Activated CD4-positive, CD25-positive, alpha-beta regulatory T cell treated with anti-CD3 and anti-CD28 coated beads, Interleukin-2, amount 50 U/mL, for 16 hours (primary cell): ENCODE measurements at regions not wholly inside any gene's neighbourhood (a gene's known extent, or its start where the extent isn't known, plus 50 kb on each side); places are given as distances from the start of the nearest gene placed in this dataset.

Experiments
- DNase-seq: peaks from one replicate; pipeline ENCODE4 v3.0.0-alpha.2; 2020; ENCODE audit warnings: low read depth, low spot score

DNA sequence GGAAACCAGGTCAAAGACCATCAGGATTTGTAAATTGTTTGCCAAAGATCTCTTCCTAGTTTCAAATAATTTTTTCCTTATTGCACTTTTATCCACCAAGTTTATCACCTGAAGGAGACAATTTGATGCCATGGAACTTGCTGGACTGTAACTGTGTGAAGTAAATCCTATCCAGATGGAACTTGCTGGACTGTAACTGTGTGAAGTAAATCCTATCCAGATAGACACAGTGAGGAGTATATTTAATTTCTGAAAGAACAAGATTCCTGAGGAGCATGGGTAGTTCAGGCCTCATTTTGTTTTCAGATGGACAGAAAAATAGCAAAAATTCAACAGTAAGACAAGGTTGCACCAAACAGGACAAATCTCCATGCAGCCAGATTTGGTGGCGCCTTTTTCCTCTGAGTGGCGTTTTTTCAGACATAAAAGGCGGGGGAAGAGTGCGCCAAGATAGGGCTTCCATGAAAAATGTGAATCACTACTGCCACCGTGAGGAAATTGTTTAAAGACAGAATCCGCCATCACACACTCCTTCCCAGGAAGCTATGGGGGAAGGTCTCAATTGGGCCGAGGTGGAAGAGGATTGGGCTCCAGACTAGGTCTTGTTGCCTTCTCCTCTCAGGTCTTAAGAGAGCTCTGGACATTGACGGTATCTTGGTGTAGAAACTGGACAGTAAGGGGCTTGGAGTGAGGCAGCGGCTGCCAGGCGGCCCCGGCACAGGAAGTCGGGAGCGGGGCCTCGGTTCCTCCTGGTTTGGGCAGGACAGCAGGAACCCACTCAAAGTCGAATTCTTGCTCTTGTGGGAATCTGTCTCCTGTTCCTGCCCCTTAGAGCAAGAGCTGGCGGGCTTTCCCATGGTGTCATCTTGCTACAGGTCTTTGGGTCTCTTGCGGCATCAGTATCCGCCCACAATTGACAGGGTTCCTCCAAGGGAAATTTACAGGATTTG lies 234.7 kb downstream of the OR13H1 start:
- DNase-seq = no peak

DNA sequence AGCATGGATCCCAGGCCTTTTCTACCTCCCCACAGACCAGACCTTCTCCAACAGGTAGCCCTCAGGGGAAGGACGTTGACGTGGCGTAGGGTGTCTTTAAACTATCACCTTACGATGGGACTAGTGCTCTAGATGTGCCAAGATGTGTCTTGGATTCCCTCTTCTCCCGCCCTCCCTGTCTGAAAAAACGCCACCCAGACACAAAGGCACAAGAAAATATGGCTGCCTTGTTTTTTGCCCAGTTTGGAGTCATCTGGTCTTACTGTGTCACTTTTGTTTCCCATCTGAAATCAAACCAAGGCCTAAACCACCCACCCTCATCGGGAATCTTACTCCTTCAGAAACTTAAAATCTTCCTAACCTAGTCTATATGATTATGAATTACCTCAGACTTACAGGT lies 235.4 kb downstream of the OR13H1 start:
- DNase-seq = no peak

DNA sequence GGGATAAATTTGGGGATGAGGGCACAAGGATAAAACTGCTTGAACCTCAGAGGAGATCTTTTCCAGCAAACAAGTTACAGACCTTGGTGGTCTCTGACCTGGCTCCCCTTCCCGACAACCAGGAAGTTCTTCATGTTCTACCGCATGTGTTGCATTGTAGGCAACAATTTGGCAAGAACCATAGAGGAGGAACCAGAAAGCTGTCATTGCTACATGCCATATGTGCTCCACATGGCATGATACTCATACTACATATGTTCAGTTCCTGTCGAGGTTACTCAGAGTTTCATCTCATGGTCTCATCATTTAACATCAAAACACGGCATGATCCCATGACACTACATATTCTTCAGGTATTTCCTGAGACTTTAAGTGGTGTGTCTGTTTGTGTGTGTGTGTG lies 235.9 kb downstream of the OR13H1 start:
- DNase-seq = no peak

DNA sequence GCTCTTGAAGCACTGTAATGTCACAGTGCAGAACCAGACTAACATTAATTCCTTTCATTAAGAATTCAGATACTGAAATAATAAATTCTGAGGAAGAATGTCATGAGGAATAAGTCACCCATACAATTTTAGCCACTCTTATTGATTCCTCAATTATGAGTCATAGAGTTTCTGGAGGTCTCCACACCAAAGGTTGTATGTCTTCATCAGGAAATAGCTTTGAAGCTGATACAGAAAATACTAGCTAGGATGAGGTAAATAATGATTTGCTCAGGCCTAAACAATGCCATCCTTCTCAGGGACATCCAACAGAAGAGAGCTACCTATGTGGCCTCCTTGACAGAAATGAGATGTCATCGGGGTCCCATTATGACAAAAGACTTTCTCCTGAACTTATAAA lies 238.8 kb downstream of the OR13H1 start:
- DNase-seq = no peak

DNA sequence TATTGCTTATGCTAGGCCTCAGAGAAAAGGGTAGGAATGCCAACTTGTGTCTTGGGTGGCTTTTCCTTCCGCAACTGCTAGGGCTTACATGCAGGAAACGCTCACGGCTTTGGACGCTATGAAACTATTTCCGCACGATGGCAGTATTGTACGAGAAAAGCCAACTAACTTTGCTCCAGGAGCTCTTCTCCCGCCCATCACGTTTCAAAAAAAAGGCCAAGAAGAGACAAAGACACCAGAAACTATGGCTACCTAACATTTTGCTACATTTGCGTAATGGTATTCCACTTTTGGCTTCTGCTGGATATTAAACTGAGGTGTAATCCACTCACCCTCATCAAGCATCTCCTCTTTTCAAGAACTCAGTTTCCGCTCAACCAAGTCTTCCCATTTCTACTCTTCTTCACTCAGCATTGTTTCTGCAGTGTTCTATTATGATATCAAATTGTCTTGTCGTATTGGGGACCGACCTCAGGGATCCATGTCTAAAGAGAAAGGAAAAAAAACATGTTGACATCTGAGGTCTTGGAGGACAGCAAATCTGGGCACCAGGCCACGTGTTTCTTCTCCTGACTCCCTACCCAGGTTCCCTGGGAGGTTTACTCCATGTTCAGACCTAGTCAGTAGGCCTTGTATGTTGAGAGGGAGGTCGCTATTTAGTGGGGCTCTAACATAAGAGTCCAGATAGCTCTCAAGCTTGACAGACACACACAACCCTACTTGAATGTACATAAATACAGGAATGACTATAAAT lies 239.4 kb upstream of the STK26 start:
- DNase-seq = no peak

DNA sequence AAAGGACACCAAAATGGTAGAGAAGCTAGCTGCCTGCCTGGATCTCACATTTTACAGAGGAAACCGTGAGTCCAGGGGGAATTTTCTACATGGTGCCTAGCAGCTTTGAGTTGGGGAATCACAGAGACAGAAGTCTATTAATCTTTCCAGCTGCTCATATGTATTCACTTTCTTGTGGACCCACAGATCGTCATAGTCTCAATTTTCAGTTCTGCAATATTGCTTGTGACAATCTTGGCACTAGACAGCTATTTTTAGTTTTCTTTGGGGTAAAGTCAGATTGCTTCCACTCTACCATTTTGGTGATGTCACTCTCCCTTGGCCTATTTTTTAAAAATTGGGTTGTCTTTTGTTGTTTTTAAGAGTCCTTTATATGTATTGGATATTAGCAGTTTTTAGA lies 233.4 kb upstream of the STK26 start:
- no peak for DNase-seq

DNA sequence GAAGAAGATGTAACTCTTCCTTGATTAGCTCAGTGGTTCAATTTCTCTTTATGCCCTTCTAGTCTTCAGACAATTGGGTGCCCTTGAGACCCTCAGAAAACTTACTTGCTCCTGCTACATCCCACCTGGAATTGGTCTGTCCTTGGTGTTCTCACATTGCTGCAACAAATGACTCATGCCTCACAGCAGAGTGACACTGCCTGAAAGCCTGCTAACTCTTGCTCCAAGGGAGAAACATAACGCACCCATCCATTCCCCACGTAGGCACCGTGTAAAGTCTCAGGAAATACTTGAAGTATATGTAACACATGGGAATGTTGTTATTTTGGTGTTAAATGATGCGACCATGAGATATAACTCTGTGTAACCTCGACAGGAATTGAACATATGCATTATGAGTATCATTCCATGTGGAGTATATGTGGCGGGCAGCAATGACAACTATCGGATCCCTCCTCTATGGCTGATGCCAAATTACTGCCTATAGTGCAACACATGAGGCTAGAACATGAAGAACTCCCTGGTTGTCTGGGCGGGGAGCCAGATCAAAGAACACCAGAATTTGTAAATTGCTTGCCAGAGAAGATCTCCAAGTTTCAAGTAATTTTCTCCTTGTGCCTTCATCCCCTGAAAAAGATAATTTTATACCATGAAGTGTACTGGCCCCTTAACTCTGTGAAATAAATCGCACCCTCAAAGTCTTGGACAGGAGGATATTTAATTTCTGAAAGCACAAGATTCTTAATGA lies 231.3 kb upstream of the STK26 start:
- DNase-seq = no peak

DNA sequence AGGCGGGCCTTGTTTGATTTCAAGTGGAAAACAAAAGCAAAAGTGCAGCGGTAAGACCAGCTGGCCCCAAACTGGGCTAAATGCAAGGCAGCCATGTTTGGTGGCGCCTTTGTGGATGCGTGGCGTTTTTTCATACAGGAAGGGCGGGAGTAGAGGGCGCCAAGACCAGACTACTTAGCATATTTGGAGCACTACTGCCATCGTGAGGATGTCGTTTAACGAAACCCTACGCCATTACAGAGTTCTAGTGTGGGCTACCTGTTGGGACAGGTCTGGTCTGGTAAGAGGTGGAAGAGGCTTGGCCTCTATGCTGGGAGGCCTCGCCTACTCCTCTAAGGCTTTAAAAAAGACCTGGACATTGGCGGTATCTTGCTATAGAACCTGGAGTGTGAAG lies 230.7 kb upstream of the STK26 start:
- no peak for DNase-seq

DNA sequence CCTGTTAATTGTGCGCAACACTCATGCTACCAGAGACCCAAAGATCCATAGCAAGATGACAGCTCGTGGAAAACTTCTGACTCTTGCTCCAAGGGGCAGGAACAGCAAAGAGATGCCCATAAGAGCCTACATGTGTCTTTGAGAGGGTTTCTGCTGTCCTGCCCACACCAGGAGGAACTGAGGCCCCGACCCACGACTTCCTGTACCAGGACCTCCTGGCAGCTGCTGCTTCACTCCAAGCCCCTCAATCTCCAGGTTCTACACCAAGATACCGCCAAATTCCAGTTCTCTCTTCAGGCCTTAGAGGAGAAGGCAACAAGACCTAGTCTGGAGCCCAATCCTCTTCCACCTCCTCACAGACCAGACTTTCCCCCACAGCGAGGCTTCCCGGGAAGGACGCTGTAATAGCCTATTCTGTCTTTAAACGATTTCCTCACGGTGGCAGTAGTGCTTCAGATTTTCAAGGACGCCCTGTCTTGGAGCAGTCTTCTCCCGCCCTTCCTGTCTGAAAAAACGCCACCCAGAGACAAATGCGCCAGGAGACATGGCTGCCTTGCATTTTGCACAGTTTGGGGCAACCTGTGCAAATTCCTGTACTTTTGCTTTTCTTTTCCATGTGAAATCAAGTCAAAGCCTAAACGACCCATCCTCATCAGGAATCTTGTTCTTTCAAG lies 230.2 kb upstream of the STK26 start:
- no peak for DNase-seq

DNA sequence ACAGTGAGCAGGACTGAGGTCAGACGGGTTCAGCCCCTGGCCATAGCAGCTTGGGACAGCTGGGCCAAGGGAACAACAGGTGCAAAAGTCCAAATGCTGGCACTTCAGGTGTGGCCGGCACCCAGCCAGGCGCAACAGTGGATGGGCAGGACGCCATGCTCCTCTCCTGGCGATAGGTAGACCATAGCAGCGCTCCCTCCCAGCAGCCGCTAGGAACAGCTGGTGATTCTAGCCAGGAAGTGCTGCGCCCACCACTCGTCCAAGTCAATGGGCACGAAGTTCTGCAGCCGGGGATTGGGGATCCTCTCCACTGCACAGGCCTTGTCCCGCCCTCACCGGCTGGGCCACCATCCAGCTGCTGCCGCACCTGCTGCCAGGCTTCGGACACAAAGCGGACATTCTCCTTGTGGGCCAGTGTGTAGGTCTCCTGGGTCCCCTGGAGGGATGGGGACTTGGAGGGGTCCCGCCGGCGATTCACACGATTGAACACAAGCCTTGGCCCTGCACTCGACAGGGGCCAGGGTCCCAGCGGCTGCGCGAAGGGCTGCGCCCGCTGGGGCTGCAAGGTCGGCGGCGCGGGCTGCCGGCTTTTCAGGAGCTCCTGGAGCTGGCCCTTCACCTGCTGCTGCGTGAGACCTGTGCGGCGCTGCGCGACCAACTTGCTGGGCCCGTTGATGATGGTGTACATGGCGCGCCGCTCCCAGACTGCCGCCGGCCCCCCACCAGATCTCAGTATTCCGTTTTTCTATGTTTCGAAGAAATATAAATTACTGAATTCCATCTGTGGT lies 227.5 kb upstream of the STK26 start:
- no peak for DNase-seq

DNA sequence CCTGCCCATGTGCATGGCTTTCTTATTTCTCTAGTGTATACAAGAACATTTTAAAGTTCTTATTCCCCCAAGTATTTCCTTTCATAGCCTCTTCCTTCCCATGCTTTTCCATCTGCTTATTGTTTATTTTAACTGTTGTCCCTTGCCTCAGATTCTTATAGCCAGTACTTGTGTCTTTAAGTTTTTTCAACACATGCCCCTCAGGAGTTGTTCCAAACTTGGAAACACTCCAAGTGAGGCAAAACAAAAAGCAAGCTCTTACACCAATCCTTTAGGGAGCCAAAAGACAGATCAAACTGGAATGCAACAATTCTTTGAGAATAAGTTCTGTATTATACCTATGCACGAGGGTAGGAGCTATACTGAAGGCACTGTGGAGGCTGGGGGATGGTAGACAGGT lies 222.0 kb upstream of the STK26 start:
- no peak for DNase-seq

DNA sequence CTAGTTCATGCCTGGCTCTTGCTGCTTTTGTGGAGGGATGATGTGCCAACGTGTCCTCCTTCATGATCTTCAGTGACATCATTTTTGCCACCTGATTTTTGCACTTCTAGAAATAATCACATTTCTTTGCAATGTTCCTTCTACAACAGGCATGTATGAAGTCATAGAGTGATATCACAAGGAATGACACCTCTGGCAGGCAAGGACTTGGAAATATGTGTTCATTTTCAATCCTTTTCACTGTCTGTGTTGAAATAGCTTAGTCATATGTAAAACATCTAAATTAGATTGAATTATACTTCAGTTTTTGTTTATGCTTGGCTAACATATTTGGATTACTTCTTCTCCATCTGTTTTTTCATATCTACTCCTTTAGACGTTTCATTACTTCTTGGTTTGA lies 221.2 kb upstream of the STK26 start:
- no peak for DNase-seq

DNA sequence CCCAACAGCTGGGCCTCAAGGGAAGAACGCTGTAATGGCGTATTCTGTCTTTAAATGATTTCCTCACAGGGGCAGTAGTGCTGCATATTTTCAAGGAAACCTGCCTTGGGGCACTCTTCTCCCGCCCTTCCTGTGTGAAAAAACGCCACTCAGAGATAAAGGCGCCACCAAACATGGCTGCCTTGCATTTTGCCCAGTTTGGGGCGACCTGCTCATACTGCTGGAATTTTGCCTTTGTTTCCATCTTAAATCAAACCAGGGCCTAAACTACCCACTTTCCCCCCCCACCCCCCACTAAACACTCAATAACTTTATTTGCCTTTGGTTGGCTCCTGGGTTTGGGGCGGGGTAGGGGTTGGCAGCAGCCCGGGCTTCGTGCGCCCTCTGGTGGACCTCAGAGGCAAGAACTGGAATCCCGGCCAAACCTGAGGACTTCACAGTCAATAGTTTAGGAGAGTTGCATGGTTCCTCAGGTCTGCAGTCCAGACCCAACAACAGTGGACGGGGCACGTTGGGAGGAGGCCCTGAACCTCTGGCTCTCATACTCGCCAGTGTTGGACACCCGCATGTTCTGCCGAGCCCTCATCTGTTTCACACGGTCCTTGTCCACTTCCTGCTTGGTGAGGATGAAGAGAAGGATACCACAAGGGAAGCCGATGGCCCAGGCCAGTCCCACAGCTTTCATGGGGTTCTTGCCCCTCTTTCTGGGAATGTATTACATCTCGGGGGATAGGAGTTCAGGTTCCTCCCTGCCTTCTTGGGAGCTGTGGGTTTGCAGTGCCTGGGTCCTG lies 220.1 kb upstream of the STK26 start:
- no peak for DNase-seq

DNA sequence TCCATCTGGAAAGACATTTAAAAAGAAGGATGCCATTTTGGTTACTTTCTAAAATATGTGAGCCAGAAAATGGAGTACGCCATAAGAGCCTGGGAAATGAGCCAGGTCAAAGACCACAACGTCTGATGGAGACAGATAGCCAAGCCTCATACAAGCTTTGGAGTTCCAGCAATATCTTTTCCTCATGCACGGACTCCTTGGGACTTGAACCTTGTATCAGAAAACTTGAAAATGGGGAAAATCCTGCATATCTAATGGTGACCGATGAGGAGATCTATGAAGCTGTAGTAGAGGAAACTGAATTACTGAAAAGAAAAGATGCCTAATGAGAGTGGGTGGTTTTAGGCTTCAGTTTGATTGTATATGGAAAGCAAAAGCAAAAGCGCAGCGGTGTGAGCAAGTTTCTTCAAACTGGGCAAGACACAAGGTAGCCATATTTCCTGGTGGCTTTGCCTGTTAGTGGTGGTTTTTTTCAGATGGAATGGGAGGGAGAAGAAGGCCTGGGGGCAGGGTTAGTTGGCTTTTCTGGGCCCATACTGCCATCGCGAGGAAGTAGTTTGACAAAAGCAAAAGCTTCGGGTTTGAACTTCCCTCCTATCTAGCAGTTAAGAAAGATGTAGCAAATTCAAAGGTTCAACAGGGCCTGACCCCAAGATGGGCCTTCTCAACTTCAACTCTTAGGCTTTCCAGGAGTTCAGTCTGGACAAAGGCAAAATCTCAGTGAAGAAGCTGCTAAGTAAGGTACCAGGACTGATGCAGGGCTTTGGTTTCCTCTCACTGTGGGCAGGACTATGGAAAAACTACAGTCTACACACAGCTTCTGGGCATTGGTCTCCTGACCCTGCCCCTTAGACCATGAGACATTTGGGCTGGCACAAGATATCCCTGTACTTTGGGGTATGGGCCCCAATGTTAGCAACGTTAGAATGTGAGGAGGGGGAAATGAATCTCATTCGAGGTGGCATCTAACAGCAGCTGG lies 210.0 kb upstream of the STK26 start:
- DNase-seq = peak; percentile 52

DNA sequence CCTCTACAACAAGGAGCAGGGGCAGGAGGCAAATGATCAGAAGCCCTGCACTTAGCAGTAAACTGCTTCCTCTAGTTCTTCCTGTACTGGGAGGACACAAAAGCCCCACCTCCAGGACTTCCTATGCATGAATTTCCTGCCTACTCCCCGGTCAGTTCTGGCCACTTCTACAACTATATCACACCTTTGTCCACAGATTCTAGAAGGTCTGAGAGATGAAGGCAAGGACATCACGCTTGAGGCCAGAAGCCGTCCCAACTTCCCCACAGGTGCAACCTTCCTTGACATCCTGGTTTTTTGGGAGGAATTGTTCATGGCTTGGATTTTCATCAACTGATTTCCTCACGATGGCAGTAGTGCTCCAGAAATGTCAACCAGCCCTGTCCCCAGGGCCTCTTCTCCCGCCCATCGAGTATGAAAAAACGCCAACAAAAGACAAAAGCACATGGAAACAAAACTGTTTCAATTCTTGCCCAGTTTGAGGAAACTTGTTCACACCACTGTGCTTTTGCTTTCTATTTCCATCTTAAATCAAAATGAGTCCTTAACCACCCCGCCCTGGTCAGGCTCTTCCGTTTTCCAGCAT lies 206.5 kb upstream of the STK26 start:
- peak; percentile 48 for DNase-seq

DNA sequence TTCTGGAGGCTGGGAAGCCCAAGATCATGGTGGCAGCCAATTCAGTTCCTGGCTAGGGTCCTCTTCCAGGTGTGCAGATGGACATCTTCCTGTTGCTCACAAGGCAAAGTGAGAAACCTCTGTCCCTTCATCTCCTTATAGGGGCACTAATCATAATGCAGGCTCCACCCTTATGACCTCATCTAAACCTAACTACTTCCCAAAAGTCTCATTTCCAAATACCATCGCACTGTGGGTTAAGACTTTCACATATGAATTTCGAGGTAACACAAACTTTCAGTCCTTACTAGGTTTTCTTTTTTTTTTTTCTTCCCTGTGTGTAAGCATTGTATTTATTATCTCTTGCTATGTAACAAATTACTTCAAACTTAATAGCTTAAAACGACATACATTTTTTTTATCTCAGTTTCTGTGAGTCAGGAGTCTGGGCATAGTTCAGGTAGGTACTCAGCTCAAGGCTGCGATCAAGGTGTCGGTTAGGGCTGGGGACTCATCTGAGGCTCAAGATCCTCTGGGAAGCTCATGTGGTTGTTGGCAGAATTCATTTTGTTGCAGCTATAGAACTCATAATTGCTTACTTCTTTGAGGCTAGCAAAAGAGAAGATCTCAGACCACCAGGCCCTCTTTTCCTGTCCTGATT lies 204.7 kb upstream of the STK26 start:
- DNase-seq = no peak

DNA sequence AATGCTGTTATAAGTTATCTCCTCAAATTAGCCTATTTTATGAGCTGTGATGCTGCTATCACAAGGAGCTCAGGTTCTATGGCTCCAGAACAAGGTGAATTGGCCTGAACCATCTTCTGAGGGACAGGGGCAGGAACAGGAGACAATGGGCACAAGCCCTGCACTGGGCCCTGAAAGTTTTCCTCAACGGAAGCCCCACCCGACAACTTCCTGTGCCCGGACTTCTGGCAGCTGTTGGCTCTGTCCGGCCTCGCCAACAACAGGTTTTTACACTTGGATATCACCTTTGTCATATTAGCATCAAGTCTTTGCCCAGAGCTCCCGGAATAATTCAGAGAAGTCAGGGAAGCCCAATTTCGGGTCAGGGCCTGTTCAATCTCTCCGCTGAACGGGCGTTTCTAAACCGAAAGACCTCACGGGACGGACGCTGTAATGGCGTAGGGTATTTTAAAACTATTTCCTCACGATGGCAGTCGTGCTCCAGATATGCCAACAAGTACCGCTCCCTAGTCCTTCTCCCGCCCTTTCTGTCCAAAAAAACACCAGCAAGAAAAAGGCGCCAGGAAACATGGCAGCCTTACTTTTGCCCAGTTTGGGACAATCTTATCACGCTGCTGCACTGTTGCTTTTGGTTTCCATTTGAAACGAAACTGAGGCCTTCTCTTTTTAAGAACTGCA lies 201.0 kb upstream of the STK26 start:
- DNase-seq = no peak
